ENCODE measurements at regions not wholly inside any gene's neighbourhood (a gene's known extent, or its start where the extent isn't known, plus 50 kb on each side); places are given as distances from the start of the nearest gene placed in this dataset.

DNA sequence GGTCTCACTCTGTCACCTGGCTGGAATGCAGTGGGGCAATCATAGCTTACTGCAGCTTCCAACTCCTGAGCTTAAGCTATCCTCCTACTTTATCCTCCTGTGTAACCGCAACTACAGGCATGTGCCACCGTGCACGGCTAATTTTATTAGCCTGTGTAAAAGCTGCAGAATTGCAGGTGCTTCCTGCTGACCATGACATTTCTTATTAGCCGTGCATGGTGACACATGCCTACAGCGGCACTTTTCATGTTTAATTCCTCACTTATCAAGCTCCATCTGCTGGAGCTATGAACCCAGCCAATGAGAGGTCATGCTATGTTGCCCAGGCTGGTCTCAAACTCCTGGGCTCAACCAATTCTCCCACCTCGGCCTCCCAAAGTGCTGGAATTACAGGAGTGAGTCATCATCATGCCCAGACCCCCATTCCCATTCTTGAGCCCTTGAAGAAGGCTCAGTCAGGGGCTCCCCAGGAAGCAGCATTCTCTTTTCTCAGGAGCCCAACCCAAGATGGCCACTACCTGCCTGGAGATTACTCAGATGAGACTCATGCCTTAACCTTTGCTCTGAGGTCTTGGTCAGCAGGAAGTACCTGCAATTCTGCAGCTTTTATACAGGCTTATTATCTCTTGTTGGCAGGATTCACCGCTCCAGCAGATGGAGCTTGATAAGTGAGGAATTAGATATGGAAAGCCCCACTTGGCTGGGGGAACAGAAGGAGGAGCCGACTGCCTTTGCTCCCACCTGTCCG, 503.2 kb downstream of the MED13L start:
- H3K27ac ChIP-seq (ENCODE audit: low read depth in 2 of 2, low read length in 1 of 2) = no peak overlapping the region
- no peak overlapping the region for H2AFZ ChIP-seq (ENCODE audit: low read depth)
- no peaks in the 10 kb centered on the region for H3K4me1 ChIP-seq (ENCODE audit: control insufficient read depth in 1 of 2, insufficient read depth in 2 of 2, low read depth in 1 of 2, low read length in 1 of 2)
- TF ChIP-seq NFIC (IDR thresholded peaks at IDR 0.05; ENCODE audit: borderline replicate concordance) (no peak), TAF1 (IDR thresholded peaks at IDR 0.05; ENCODE audit: borderline replicate concordance, low read depth, low read length) (no peak), GATA2 (CRISPR knock-in tag; IDR thresholded peaks at IDR 0.05) (no peak), SMC3 (IDR thresholded peaks at IDR 0.05; ENCODE audit: low read depth, low read length) (no peak), POLR2AphosphoS5 (IDR thresholded peaks at IDR 0.05; ENCODE audit: low read depth, low read length) (no peak), TCF12 (IDR thresholded peaks at IDR 0.05) (no peak)
- TF ChIP-seq, protein P1, sequence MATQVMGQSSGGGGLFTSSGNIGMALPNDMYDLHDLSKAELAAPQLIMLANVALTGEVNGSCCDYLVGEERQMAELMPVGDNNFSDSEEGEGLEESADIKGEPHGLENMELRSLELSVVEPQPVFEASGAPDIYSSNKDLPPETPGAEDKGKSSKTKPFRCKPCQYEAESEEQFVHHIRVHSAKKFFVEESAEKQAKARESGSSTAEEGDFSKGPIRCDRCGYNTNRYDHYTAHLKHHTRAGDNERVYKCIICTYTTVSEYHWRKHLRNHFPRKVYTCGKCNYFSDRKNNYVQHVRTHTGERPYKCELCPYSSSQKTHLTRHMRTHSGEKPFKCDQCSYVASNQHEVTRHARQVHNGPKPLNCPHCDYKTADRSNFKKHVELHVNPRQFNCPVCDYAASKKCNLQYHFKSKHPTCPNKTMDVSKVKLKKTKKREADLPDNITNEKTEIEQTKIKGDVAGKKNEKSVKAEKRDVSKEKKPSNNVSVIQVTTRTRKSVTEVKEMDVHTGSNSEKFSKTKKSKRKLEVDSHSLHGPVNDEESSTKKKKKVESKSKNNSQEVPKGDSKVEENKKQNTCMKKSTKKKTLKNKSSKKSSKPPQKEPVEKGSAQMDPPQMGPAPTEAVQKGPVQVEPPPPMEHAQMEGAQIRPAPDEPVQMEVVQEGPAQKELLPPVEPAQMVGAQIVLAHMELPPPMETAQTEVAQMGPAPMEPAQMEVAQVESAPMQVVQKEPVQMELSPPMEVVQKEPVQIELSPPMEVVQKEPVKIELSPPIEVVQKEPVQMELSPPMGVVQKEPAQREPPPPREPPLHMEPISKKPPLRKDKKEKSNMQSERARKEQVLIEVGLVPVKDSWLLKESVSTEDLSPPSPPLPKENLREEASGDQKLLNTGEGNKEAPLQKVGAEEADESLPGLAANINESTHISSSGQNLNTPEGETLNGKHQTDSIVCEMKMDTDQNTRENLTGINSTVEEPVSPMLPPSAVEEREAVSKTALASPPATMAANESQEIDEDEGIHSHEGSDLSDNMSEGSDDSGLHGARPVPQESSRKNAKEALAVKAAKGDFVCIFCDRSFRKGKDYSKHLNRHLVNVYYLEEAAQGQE (IDR thresholded peaks at IDR 0.05; ENCODE audit: low read depth, low read length) = no peak
- no peaks in the 10 kb centered on the region for H3K79me2 ChIP-seq (ENCODE audit: insufficient read depth)
- H3F3A ChIP-seq (replicated peaks; ENCODE audit: insufficient read depth) = no peaks in the 10 kb centered on the region
- no peaks in the 10 kb centered on the region for H3K27me3 ChIP-seq (ENCODE audit: insufficient read depth)
- no peak overlapping the region for H3K4me2 ChIP-seq
- no peak overlapping the region for H3K4me3 ChIP-seq (ENCODE audit: low read depth in 2 of 2, low read length in 1 of 2)
- H3K36me3 ChIP-seq (replicated peaks in 1 of 2; ENCODE audit: control insufficient read depth in 1 of 2, insufficient read depth in 2 of 2, low read length in 1 of 2) = no peaks in the 10 kb centered on the region
- no peak for DNase-seq
- H4K20me1 ChIP-seq (ENCODE audit: insufficient read depth) = no peaks in the 10 kb centered on the region
- H3K9ac ChIP-seq = no peak overlapping the region
- CTCF ChIA-PET = interaction anchor here (1.5 kb wide), 1 partner anchor 1112 kb away, joined by 6 read pairs; no protein-coding TSS in a partner anchor
- POLR2A ChIA-PET = interaction anchor here (0.6 kb wide), 2 partner anchors 14 to 1090 kb away, joined by 3 read pairs; partner anchors contain the start of gene TBX3
- 58% methylated on average over 9 of the region's 9 CpGs for WGBS (ENCODE audit: low lambda C conversion rate)
- H3K9me2 ChIP-seq = no peaks in the 10 kb centered on the region
- H3K9me3 ChIP-seq = no peaks in the 10 kb centered on the region

DNA sequence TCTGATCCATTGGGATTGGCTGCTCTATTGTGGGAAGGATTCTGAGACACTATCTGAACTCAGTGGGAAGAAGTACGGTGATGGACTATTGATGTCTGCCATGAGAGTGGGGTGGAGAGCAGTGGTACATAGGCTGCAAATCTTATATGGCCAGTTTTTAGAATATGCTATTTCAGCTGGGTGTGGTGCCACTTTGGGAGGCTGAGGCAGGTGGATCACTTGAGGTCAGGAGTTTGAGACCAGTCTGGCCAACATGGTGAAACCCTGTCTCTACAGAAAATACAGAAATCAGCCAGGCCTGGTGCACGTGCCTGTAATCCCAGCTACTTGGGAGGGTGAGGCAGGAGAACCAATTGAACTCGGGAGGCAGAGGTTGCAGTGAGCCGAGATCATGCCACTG, 505.9 kb downstream of the MED13L start:
- no peak overlapping the region for H3K9ac ChIP-seq
- no peak for DNase-seq
- no peaks in the 10 kb centered on the region for H4K20me1 ChIP-seq (ENCODE audit: insufficient read depth)
- POLR2A ChIA-PET = no interaction called here
- no peak overlapping the region for H2AFZ ChIP-seq (ENCODE audit: low read depth)
- no peaks in the 10 kb centered on the region for H3K4me1 ChIP-seq (ENCODE audit: control insufficient read depth in 1 of 2, insufficient read depth in 2 of 2, low read depth in 1 of 2, low read length in 1 of 2)
- CTCF ChIA-PET = interaction anchor here (0.6 to 2.2 kb wide), 10 partner anchors 12 to 1145 kb away, joined by 3 to 9 read pairs (median 3); partner anchors contain the start of gene TBX3
- H3K27ac ChIP-seq (ENCODE audit: low read depth in 2 of 2, low read length in 1 of 2) = no peak overlapping the region
- no peaks in the 10 kb centered on the region for H3K9me3 ChIP-seq
- no peaks in the 10 kb centered on the region for H3K9me2 ChIP-seq
- no peaks in the 10 kb centered on the region for H3K27me3 ChIP-seq (ENCODE audit: insufficient read depth)
- no peaks in the 10 kb centered on the region for H3F3A ChIP-seq (replicated peaks; ENCODE audit: insufficient read depth)
- no peaks in the 10 kb centered on the region for H3K36me3 ChIP-seq (replicated peaks in 1 of 2; ENCODE audit: control insufficient read depth in 1 of 2, insufficient read depth in 2 of 2, low read length in 1 of 2)
- TF ChIP-seq RCOR1 (IDR thresholded peaks at IDR 0.05; ENCODE audit: low read length) = no peak
- TF ChIP-seq, protein P2, sequence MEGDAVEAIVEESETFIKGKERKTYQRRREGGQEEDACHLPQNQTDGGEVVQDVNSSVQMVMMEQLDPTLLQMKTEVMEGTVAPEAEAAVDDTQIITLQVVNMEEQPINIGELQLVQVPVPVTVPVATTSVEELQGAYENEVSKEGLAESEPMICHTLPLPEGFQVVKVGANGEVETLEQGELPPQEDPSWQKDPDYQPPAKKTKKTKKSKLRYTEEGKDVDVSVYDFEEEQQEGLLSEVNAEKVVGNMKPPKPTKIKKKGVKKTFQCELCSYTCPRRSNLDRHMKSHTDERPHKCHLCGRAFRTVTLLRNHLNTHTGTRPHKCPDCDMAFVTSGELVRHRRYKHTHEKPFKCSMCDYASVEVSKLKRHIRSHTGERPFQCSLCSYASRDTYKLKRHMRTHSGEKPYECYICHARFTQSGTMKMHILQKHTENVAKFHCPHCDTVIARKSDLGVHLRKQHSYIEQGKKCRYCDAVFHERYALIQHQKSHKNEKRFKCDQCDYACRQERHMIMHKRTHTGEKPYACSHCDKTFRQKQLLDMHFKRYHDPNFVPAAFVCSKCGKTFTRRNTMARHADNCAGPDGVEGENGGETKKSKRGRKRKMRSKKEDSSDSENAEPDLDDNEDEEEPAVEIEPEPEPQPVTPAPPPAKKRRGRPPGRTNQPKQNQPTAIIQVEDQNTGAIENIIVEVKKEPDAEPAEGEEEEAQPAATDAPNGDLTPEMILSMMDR (IDR thresholded peaks at IDR 0.05) = no peak
- no peak for TF ChIP-seq RFX5 (IDR thresholded peaks at IDR 0.05; ENCODE audit: low read length)
- TF ChIP-seq POLR2AphosphoS5 (IDR thresholded peaks at IDR 0.05; ENCODE audit: low read depth, low read length) = no peak
- no peak for TF ChIP-seq EP300 (IDR thresholded peaks at IDR 0.05; ENCODE audit: borderline replicate concordance in 1 of 2, low read depth in 1 of 2, low read length in 1 of 2)
- no peak for TF ChIP-seq NFIC (IDR thresholded peaks at IDR 0.05; ENCODE audit: borderline replicate concordance)
- TF ChIP-seq MEF2A (IDR thresholded peaks at IDR 0.05; ENCODE audit: borderline replicate concordance, low read depth) = no peak
- no peak for TF ChIP-seq FOSL2 (IDR thresholded peaks at IDR 0.05; ENCODE audit: borderline replicate concordance, low read depth)
- TF ChIP-seq EZH2phosphoT487 (IDR thresholded peaks at IDR 0.05; ENCODE audit: borderline replicate concordance, low read depth) = no peak
- no peak overlapping the region for H3K4me3 ChIP-seq (ENCODE audit: low read depth in 2 of 2, low read length in 1 of 2)
- H3K79me2 ChIP-seq (ENCODE audit: insufficient read depth) = no peaks in the 10 kb centered on the region
- H3K4me2 ChIP-seq = no peak overlapping the region
- WGBS (ENCODE audit: low lambda C conversion rate) = 29% methylated on average over 4 of the region's 4 CpGs

All from SK-N-SH (cell line).